ENCODE measurements at regions not wholly inside any gene's neighbourhood (a gene's known extent, or its start where the extent isn't known, plus 50 kb on each side); places are given as distances from the start of the nearest gene placed in this dataset.

- H3K9me3 ChIP-seq, result no peaks in the 10 kb centered on the region
- TF ChIP-seq POLR2AphosphoS5 (IDR thresholded peaks at IDR 0.05; ENCODE audit: insufficient read depth in 1 of 2, low read depth in 1 of 2) (no peak), POLR2A (IDR thresholded peaks at IDR 0.05) (no peak), CTCF (IDR thresholded peaks at IDR 0.05) (no peak)
- no peaks in the 10 kb centered on the region for H3K27me3 ChIP-seq
- no peaks in the 10 kb centered on the region for H3K36me3 ChIP-seq
- no peak overlapping the region for H3K27ac ChIP-seq
- H3K4me1 ChIP-seq, result no peaks in the 10 kb centered on the region
- no peak for DNase-seq (ENCODE audit: extremely low spot score in 2 of 2)
- H3K4me3 ChIP-seq, result no peak overlapping the region
- intact Hi-C loops (cut with DNase I), result no loop called here
Measured at GRCh38 chr3:24899901-24900603, 405.4 kb upstream of the THRB start.

- no peak for TF ChIP-seq CTCF (IDR thresholded peaks at IDR 0.05)
- no peak for TF ChIP-seq POLR2A (IDR thresholded peaks at IDR 0.05)
- TF ChIP-seq POLR2AphosphoS5 (IDR thresholded peaks at IDR 0.05; ENCODE audit: insufficient read depth in 1 of 2, low read depth in 1 of 2), result no peak
- intact Hi-C loops (cut with DNase I), result no loop called here
Measured at GRCh38 chr3:24905266-24905665, 410.6 kb upstream of the THRB start.

GRCh38 chr3:24907106-24907505 is 412.5 kb upstream of the THRB start:
- no peak overlapping the region for H3K27ac ChIP-seq
- H3K36me3 ChIP-seq, result no peaks in the 10 kb centered on the region
- no peak for DNase-seq (ENCODE audit: extremely low spot score in 2 of 2)
- H3K4me1 ChIP-seq, result peaks cover 8% of the 10 kb centered on the region
- no peaks in the 10 kb centered on the region for H3K27me3 ChIP-seq
- intact Hi-C loops (cut with DNase I), result no loop called here
- no peak overlapping the region for H3K4me3 ChIP-seq
- no peak for TF ChIP-seq CTCF (IDR thresholded peaks at IDR 0.05)
- TF ChIP-seq POLR2A (IDR thresholded peaks at IDR 0.05), result no peak
- no peak for TF ChIP-seq POLR2AphosphoS5 (IDR thresholded peaks at IDR 0.05; ENCODE audit: insufficient read depth in 1 of 2, low read depth in 1 of 2)
- H3K9me3 ChIP-seq, result no peaks in the 10 kb centered on the region

More at GRCh38 chr3:24905266-24905665, 410.6 kb upstream of the THRB start:
- Histone ChIP-seq H3K27ac (no peak overlapping the region), H3K9me3 (no peaks in the 10 kb centered on the region), H3K4me3 (no peak overlapping the region), H3K27me3 (no peaks in the 10 kb centered on the region), H3K36me3 (no peaks in the 10 kb centered on the region), H3K4me1 (peaks cover under 1% of the 10 kb centered on the region)
- no peak for DNase-seq (ENCODE audit: extremely low spot score in 2 of 2)

GRCh38 chr3:24911076-24911475 is 416.4 kb upstream of the THRB start:
- no peaks in the 10 kb centered on the region for H3K9me3 ChIP-seq
- H3K4me3 ChIP-seq, result no peak overlapping the region
- no peaks in the 10 kb centered on the region for H3K36me3 ChIP-seq
- no peak overlapping the region for H3K27ac ChIP-seq
- no peak for DNase-seq (ENCODE audit: extremely low spot score in 2 of 2)
- peaks cover 8% of the 10 kb centered on the region for H3K4me1 ChIP-seq
- TF ChIP-seq POLR2AphosphoS5 (IDR thresholded peaks at IDR 0.05; ENCODE audit: insufficient read depth in 1 of 2, low read depth in 1 of 2), result no peak
- TF ChIP-seq POLR2A (IDR thresholded peaks at IDR 0.05), result no peak
- no peak for TF ChIP-seq CTCF (IDR thresholded peaks at IDR 0.05)
- intact Hi-C loops (cut with DNase I), result no loop called here
- H3K27me3 ChIP-seq, result no peaks in the 10 kb centered on the region

GRCh38 chr3:24915639-24916038 is 421.0 kb upstream of the THRB start:
- TF ChIP-seq POLR2AphosphoS5 (IDR thresholded peaks at IDR 0.05; ENCODE audit: insufficient read depth in 1 of 2, low read depth in 1 of 2) (no peak), POLR2A (IDR thresholded peaks at IDR 0.05) (no peak), CTCF (IDR thresholded peaks at IDR 0.05) (no peak)
- Histone ChIP-seq H3K9me3 (no peaks in the 10 kb centered on the region), H3K27me3 (no peaks in the 10 kb centered on the region), H3K4me3 (no peak overlapping the region), H3K27ac (no peak overlapping the region), H3K4me1 (peaks cover 4% of the 10 kb centered on the region), H3K36me3 (no peaks in the 10 kb centered on the region)
- DNase-seq (ENCODE audit: extremely low spot score in 2 of 2), result no peak
- intact Hi-C loops (cut with DNase I), result no loop called here
